ENCODE measurements at regions not wholly inside any gene's neighbourhood (a gene's known extent, or its start where the extent isn't known, plus 50 kb on each side); places are given as distances from the start of the nearest gene placed in this dataset.

GRCh38 chr4:159428975-159429692 lies 326.3 kb downstream of the RAPGEF2 start:
- no peak for TF ChIP-seq CTCF (IDR thresholded peaks at IDR 0.05; ENCODE audit: low read depth, low read length, missing control alignments)
- in situ Hi-C loops (cut with HindIII; ENCODE audit: low sequenced_read_pairs): no loop called here
- no peak for DNase-seq (ENCODE audit: low read depth)
- no peak overlapping the region for H3K4me3 ChIP-seq (ENCODE audit: low read depth, low read length)

- TF ChIP-seq CTCF (IDR thresholded peaks at IDR 0.05; ENCODE audit: low read depth, low read length, missing control alignments): no peak
- no peak for DNase-seq (ENCODE audit: low read depth)
- no peak overlapping the region for H3K4me3 ChIP-seq (ENCODE audit: low read depth, low read length)
- in situ Hi-C loops (cut with HindIII; ENCODE audit: low sequenced_read_pairs): no loop called here
Observed at GRCh38 chr4:159429693-159430035, 326.8 kb downstream of the RAPGEF2 start.

GRCh38 chr4:159430896-159431295 lies 328.0 kb downstream of the RAPGEF2 start:
- in situ Hi-C loops (cut with HindIII; ENCODE audit: low sequenced_read_pairs): no loop called here
- TF ChIP-seq CTCF (IDR thresholded peaks at IDR 0.05; ENCODE audit: low read depth, low read length, missing control alignments): no peak
- H3K4me3 ChIP-seq (ENCODE audit: low read depth, low read length): no peak overlapping the region
- no peak for DNase-seq (ENCODE audit: low read depth)

- TF ChIP-seq CTCF (IDR thresholded peaks at IDR 0.05; ENCODE audit: low read depth, low read length, missing control alignments): no peak
- in situ Hi-C loops (cut with HindIII; ENCODE audit: low sequenced_read_pairs): no loop called here
- no peak overlapping the region for H3K4me3 ChIP-seq (ENCODE audit: low read depth, low read length)
- DNase-seq (ENCODE audit: low read depth): no peak
Observed at GRCh38 chr4:159432436-159432835, 329.6 kb downstream of the RAPGEF2 start.

GRCh38 chr4:159433337-159433736 lies 330.5 kb downstream of the RAPGEF2 start:
- TF ChIP-seq CTCF (IDR thresholded peaks at IDR 0.05; ENCODE audit: low read depth, low read length, missing control alignments): no peak
- DNase-seq (ENCODE audit: low read depth): no peak
- in situ Hi-C loops (cut with HindIII; ENCODE audit: low sequenced_read_pairs): no loop called here
- H3K4me3 ChIP-seq (ENCODE audit: low read depth, low read length): no peak overlapping the region

- no peak overlapping the region for H3K4me3 ChIP-seq (ENCODE audit: low read depth, low read length)
- in situ Hi-C loops (cut with HindIII; ENCODE audit: low sequenced_read_pairs): no loop called here
- no peak for TF ChIP-seq CTCF (IDR thresholded peaks at IDR 0.05; ENCODE audit: low read depth, low read length, missing control alignments)
- DNase-seq (ENCODE audit: low read depth): no peak
Observed at GRCh38 chr4:159434114-159434870, 331.4 kb downstream of the RAPGEF2 start.

All from astrocyte of the cerebellum (primary cell).